A673 (cell line): ENCODE measurements at regions not wholly inside any gene's neighbourhood (a gene's known extent, or its start where the extent isn't known, plus 50 kb on each side); places are given as distances from the start of the nearest gene placed in this dataset.

Experiments used
- BruUV-seq: library from RNA; stranded (reverse); fragments of 400-500 nt; replicated peaks from 2 replicates; lab custom pipeline; 2021; lab: Mats Ljungman, UMichigan
- CTCF ChIA-PET: fragments of 300-600 bp; sonication (Branson Sonifier 250); formaldehyde crosslinking; loops from one replicate; lab custom pipeline; 2022; ENCODE audit warnings: antibody characterized with exemption; lab: Charles Lee
- POLR2A ChIA-PET: fragments of 300-600 bp; sonication (Branson Sonifier 250); formaldehyde crosslinking; loops from one replicate; lab custom pipeline; 2022; ENCODE audit warnings: antibody characterized with exemption; ENCODE audit not compliant: low non-redundant PET; lab: Charles Lee
- DNase-seq: peaks from one replicate; pipeline ENCODE4 v3.0.0-alpha.2; 2015; ENCODE audit warnings: low spot score
- H3K27ac ChIP-seq: fragments of 200-600 bp; sonication (generic); 2 replicates; pipeline ENCODE4 v1.5.1; 2016; ENCODE audit warnings: mixed run types, low read depth, mild to moderate bottlenecking, mixed read lengths, antibody characterized with exemption, low read length; ENCODE audit not compliant: poor library complexity, severe bottlenecking
- H3K27me3 ChIP-seq: fragments of 200-600 bp; sonication (generic); replicated peaks from 2 replicates; pipeline ENCODE4 v1.6.1; 2017; ENCODE audit warnings: mixed run types, low read depth, mild to moderate bottlenecking, mixed read lengths, antibody characterized with exemption, low read length; ENCODE audit not compliant: insufficient read depth, poor library complexity
- H3K36me3 ChIP-seq: fragments of 200-600 bp; sonication (generic); 2 replicates; pipeline ENCODE4 v1.6.1; 2016; ENCODE audit warnings: mixed run types, mild to moderate bottlenecking, mixed read lengths, antibody characterized with exemption, low read length; ENCODE audit not compliant: insufficient read depth, poor library complexity, severe bottlenecking
- H3K4me1 ChIP-seq: fragments of 200-600 bp; sonication (generic); 2 replicates; pipeline ENCODE4 v1.6.1; 2017; ENCODE audit warnings: mixed run types, mild to moderate bottlenecking, mixed read lengths, antibody characterized with exemption, low read length; ENCODE audit not compliant: insufficient read depth, poor library complexity, severe bottlenecking
- H3K4me3 ChIP-seq: fragments of 200-600 bp; sonication (generic); 2 replicates; pipeline ENCODE4 v1.5.1; 2016; ENCODE audit warnings: low read depth, mixed run types, mild to moderate bottlenecking, mixed read lengths, low read length; ENCODE audit not compliant: poor library complexity, severe bottlenecking
- H3K9me3 ChIP-seq: fragments of 200-600 bp; sonication (generic); 2 replicates; pipeline ENCODE4 v1.6.1; 2016; ENCODE audit warnings: mixed run types, low read depth, mild to moderate bottlenecking, mixed read lengths, antibody characterized with exemption, low read length; ENCODE audit not compliant: poor library complexity, severe bottlenecking
- EZH2 ChIP-seq: fragments of 200-600 bp; sonication (generic); IDR thresholded peaks from 2 replicates; pipeline ENCODE4 v1.6.1; 2017; ENCODE audit warnings: borderline replicate concordance, low read depth, mild to moderate bottlenecking, mixed read lengths, antibody characterized with exemption, low read length; ENCODE audit not compliant: poor library complexity, severe bottlenecking
- intact Hi-C: fragments of 100-400 bp; cut with micrococcal nuclease; formaldehyde crosslinking; loops from one replicate; pipeline ENCODE4 v1.10.0; 2022; ENCODE audit not compliant: unreplicated experiment
- TF ChIP-seq, protein P1 (sequence below): fragments of 300-800, 200-600 bp; sonication (generic); conservative IDR thresholded peaks from 2 replicates; pipeline ENCODE4 v1.5.1; 2017; ENCODE audit warnings: low read depth, mild to moderate bottlenecking, antibody characterized with exemption, low read length, moderate library complexity, mixed read lengths

DNA sequence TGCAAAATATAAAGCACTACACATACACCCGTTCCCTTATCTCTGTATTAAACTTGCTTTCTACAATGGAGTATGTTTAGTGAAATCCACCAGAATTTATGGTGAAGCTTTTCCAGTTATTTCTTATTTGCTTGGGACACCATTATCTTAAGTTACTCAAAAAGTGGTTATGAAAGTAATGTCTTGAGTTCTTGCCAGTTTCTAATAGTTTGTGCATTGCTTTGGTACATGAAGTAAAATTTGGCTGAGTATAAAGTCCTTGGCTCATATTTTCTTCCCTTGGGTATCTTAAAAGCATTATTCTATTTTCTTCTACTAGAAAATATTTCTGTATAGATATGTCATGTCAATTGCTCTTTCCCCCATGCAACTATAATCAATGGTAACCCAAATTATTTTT is 85.2 kb downstream of the POLR1F start:
- Histone ChIP-seq H3K36me3 (no peaks in the 10 kb centered on the region), H3K4me3 (no peak overlapping the region), H3K4me1 (no peaks in the 10 kb centered on the region), H3K27me3 (no peaks in the 10 kb centered on the region), H3K9me3 (no peaks in the 10 kb centered on the region), H3K27ac (no peak overlapping the region)
- ChIA-PET POLR2A (no interaction called here), CTCF (no interaction called here)
- no TSS peak for BruUV-seq
- DNase-seq, result no peak
- no peak for TF ChIP-seq EZH2
- TF ChIP-seq, protein P1, sequence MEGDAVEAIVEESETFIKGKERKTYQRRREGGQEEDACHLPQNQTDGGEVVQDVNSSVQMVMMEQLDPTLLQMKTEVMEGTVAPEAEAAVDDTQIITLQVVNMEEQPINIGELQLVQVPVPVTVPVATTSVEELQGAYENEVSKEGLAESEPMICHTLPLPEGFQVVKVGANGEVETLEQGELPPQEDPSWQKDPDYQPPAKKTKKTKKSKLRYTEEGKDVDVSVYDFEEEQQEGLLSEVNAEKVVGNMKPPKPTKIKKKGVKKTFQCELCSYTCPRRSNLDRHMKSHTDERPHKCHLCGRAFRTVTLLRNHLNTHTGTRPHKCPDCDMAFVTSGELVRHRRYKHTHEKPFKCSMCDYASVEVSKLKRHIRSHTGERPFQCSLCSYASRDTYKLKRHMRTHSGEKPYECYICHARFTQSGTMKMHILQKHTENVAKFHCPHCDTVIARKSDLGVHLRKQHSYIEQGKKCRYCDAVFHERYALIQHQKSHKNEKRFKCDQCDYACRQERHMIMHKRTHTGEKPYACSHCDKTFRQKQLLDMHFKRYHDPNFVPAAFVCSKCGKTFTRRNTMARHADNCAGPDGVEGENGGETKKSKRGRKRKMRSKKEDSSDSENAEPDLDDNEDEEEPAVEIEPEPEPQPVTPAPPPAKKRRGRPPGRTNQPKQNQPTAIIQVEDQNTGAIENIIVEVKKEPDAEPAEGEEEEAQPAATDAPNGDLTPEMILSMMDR, result no peak
- intact Hi-C loops, result no loop called here

DNA sequence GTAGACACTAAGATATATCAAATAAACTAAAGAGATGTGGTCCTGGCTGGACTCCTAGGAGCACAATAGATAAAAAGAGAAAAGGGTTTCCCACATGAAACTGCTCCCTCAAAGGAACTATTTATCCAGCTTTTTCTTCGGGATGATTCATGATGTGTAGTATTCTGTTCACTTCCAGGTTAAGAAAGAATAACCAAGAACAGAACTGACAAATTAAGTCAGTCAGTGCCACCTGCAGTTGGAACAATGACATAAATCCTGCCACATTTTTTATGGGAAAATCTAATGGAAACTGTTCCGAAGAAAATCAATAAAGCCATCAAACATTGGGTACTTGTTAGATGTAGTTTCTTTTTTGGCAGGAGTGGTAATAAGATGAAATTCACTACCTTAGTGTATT is 87.1 kb downstream of the POLR1F start:
- POLR2A ChIA-PET, result no interaction called here
- DNase-seq, result no peak

DNA sequence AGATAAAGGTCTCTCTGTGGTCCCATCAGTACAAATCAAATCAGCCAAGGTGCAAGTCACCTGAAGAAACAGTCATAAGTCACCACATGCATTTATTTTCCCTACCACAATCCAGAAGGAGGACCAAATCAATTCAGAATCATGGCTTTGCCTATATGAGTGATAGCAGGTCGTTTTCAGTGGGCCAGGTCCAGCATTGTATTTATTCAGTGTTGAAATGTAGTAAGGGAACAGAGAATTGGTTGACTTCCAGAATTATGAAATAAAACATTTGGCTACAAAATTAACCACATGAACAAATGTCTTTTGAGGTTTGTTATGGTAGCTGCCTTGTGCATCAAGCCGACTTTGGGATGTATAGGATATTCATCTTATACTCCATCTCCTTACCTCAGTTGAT is 88.4 kb downstream of the POLR1F start:
- POLR2A ChIA-PET, result no interaction called here
- Histone ChIP-seq H3K4me3 (no peak overlapping the region), H3K9me3 (no peaks in the 10 kb centered on the region), H3K4me1 (no peaks in the 10 kb centered on the region), H3K27me3 (no peaks in the 10 kb centered on the region), H3K27ac (no peak overlapping the region), H3K36me3 (no peaks in the 10 kb centered on the region)
- CTCF ChIA-PET, result no interaction called here
- no TSS peak for BruUV-seq
- TF ChIP-seq, protein P1, result no peak
- no peak for TF ChIP-seq EZH2
- DNase-seq, result no peak
- intact Hi-C loops, result no loop called here

More for the DNA sequence above, 87.1 kb downstream of the POLR1F start:
- Histone ChIP-seq H3K27me3 (no peaks in the 10 kb centered on the region), H3K27ac (no peak overlapping the region), H3K4me1 (no peaks in the 10 kb centered on the region), H3K9me3 (no peaks in the 10 kb centered on the region), H3K4me3 (no peak overlapping the region), H3K36me3 (no peaks in the 10 kb centered on the region)
- intact Hi-C loops, result no loop called here
- CTCF ChIA-PET, result no interaction called here
- no TSS peak for BruUV-seq
- TF ChIP-seq, protein P1, result no peak
- no peak for TF ChIP-seq EZH2
